SU-DHL-6 (cell line): ENCODE measurements at regions not wholly inside any gene's neighbourhood (a gene's known extent, or its start where the extent isn't known, plus 50 kb on each side); places are given as distances from the start of the nearest gene placed in this dataset.

Experiments
- H2AFZ ChIP-seq: fragments of 200-600 bp; sonication (generic); 2 replicates; pipeline ENCODE4 v1.6.1; 2014; ENCODE audit warnings: low read depth, mild to moderate bottlenecking, moderate library complexity, mixed read lengths, antibody characterized with exemption, low read length; ENCODE audit not compliant: severe bottlenecking
- H3F3A ChIP-seq: fragments of 200-600 bp; shearing (Covaris generic); 2 replicates; pipeline ENCODE4 v1.6.0; 2016; ENCODE audit warnings: antibody characterized with exemption, mild to moderate bottlenecking; ENCODE audit not compliant: insufficient read depth
- H3K27ac ChIP-seq: fragments of 200-600 bp; sonication (generic); 2 replicates; pipeline ENCODE4 v1.5.1; 2016; ENCODE audit warnings: low read depth, mild to moderate bottlenecking, low read length, moderate library complexity, mixed read lengths
- H3K27me3 ChIP-seq: fragments of 200-600 bp; sonication (generic), shearing (Covaris generic); 2 replicates; pipeline ENCODE4 v1.6.0; 2014; ENCODE audit warnings: mild to moderate bottlenecking, low read length
- H3K36me3 ChIP-seq: fragments of 200-600 bp; sonication (generic); 2 replicates; pipeline ENCODE4 v1.6.1; 2014; ENCODE audit warnings: mild to moderate bottlenecking, low read length, mixed read lengths
- H3K4me2 ChIP-seq: fragments of 300-600, 200-600 bp; shearing (Covaris generic), sonication (generic); 2 replicates; pipeline ENCODE4 v1.6.0; 2014; ENCODE audit warnings: low read length, low read depth, mild to moderate bottlenecking; ENCODE audit not compliant: poor library complexity, severe bottlenecking
- H3K4me3 ChIP-seq: fragments of 200-600 bp; sonication (generic); 2 replicates; pipeline ENCODE4 v1.5.1; 2014; ENCODE audit warnings: antibody characterized with exemption, low read length, mild to moderate bottlenecking, mixed read lengths; ENCODE audit not compliant: insufficient read depth, poor library complexity, severe bottlenecking
- H3K79me2 ChIP-seq: fragments of 200-600 bp; sonication (generic); 2 replicates; pipeline ENCODE4 v1.6.1; 2014; ENCODE audit warnings: mild to moderate bottlenecking, low read length, moderate library complexity; ENCODE audit not compliant: insufficient read depth
- H3K9ac ChIP-seq: fragments of 200-600 bp; sonication (generic); 2 replicates; pipeline ENCODE4 v1.7.0; 2014; ENCODE audit warnings: mild to moderate bottlenecking, low read length
- H3K9me2 ChIP-seq: fragments of 200-600 bp; sonication (generic); replicated peaks from 2 replicates; pipeline ENCODE4 v1.6.1; 2014; ENCODE audit warnings: low read length; ENCODE audit not compliant: insufficient read depth
- H3K9me3 ChIP-seq: fragments of 200-600 bp; sonication (generic); 2 replicates; pipeline ENCODE4 v1.6.1; 2014; ENCODE audit warnings: low read length, mixed read lengths; ENCODE audit not compliant: insufficient read depth
- H4K20me1 ChIP-seq: fragments of 200-600 bp; sonication (generic); 2 replicates; pipeline ENCODE4 v1.6.1; 2014; ENCODE audit warnings: low read depth, mild to moderate bottlenecking, antibody characterized with exemption, low read length, moderate library complexity, mixed read lengths
- EZH2phosphoT487 ChIP-seq: fragments of 200-600 bp; sonication (generic), shearing (Covaris generic); conservative IDR thresholded peaks from 2 replicates; pipeline ENCODE4 v1.6.1; 2018; ENCODE audit warnings: mild to moderate bottlenecking, antibody characterized with exemption, low read length, moderate library complexity, mixed read lengths
- TF ChIP-seq, protein P1 (sequence below): fragments of 200-600 bp; sonication (generic); IDR thresholded peaks from one replicate; pipeline ENCODE4 v1.5.1; 2017; ENCODE audit warnings: antibody characterized with exemption, mild to moderate bottlenecking, low read length, moderate library complexity; ENCODE audit not compliant: insufficient read depth, poor library complexity, severe bottlenecking

DNA sequence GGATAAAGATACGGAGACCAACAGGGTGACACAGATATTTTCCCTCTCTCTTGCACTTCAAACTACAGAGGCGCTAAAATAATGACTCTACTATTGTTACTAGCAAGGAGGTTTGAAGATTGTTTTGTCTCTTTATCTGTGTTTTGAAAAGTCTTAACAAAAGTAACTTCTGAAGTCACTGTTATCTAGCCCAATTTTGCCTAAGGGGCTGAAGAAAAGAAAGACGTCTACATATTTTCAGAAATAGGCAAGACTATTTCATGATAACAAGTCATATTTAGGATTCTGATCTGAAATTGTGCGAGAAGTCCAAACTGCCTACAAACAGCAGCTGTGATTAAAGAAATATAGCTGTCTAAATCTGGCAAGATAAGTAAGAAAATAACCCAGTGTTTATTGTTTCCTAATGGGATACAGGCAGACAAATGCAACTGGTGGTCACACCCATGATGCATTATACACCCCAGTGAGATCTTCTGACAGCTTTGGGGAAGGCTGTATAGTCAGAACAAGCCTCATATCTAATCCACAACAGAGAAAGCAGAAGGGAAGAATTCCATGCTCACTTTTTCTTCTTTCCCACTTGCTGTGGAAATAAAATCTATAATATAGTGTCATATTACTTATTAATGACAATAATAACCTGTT, 226.9 kb upstream of the ARID2 start:
- no peak overlapping the region for H3K27ac ChIP-seq
- H3K9ac ChIP-seq = no peak overlapping the region
- no peak overlapping the region for H3K4me2 ChIP-seq
- no peaks in the 10 kb centered on the region for H3K9me3 ChIP-seq
- H3F3A ChIP-seq = no peaks in the 10 kb centered on the region
- no peaks in the 10 kb centered on the region for H4K20me1 ChIP-seq
- no peak overlapping the region for H3K4me3 ChIP-seq
- H2AFZ ChIP-seq = no peak overlapping the region
- TF ChIP-seq, protein P1, sequence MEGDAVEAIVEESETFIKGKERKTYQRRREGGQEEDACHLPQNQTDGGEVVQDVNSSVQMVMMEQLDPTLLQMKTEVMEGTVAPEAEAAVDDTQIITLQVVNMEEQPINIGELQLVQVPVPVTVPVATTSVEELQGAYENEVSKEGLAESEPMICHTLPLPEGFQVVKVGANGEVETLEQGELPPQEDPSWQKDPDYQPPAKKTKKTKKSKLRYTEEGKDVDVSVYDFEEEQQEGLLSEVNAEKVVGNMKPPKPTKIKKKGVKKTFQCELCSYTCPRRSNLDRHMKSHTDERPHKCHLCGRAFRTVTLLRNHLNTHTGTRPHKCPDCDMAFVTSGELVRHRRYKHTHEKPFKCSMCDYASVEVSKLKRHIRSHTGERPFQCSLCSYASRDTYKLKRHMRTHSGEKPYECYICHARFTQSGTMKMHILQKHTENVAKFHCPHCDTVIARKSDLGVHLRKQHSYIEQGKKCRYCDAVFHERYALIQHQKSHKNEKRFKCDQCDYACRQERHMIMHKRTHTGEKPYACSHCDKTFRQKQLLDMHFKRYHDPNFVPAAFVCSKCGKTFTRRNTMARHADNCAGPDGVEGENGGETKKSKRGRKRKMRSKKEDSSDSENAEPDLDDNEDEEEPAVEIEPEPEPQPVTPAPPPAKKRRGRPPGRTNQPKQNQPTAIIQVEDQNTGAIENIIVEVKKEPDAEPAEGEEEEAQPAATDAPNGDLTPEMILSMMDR = no peak
- no peak for TF ChIP-seq EZH2phosphoT487
- H3K36me3 ChIP-seq = no peaks in the 10 kb centered on the region
- H3K27me3 ChIP-seq = no peaks in the 10 kb centered on the region
- H3K79me2 ChIP-seq = no peaks in the 10 kb centered on the region
- H3K9me2 ChIP-seq = no peaks in the 10 kb centered on the region

DNA sequence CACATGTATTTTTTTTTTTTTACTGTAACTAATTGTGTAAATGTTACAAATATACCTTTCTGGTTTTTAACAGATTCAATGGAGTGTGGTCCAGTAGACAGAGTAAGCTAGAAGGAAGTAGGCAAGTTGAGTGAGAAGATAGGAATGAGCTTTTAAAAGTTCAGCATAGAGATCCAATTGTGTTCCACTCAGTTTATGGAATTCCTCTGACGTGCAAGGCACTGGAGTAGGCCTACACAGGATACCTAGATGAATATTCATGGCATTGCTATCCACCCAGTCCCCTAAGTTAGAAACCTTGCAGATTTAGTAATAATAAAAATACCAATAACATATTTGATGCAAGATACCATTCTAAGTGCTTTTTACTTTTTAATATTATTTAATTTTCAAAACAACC, 225.6 kb upstream of the ARID2 start:
- no peak overlapping the region for H2AFZ ChIP-seq
- no peaks in the 10 kb centered on the region for H3K27me3 ChIP-seq
- no peak overlapping the region for H3K27ac ChIP-seq
- no peaks in the 10 kb centered on the region for H3K9me2 ChIP-seq
- H3K9me3 ChIP-seq = no peaks in the 10 kb centered on the region
- H3K36me3 ChIP-seq = no peaks in the 10 kb centered on the region
- TF ChIP-seq, protein P1 = no peak
- no peak for TF ChIP-seq EZH2phosphoT487
- no peak overlapping the region for H3K4me2 ChIP-seq
- no peak overlapping the region for H3K9ac ChIP-seq
- H3F3A ChIP-seq = no peaks in the 10 kb centered on the region
- H3K4me3 ChIP-seq = no peak overlapping the region
- H4K20me1 ChIP-seq = no peaks in the 10 kb centered on the region
- H3K79me2 ChIP-seq = no peaks in the 10 kb centered on the region

DNA sequence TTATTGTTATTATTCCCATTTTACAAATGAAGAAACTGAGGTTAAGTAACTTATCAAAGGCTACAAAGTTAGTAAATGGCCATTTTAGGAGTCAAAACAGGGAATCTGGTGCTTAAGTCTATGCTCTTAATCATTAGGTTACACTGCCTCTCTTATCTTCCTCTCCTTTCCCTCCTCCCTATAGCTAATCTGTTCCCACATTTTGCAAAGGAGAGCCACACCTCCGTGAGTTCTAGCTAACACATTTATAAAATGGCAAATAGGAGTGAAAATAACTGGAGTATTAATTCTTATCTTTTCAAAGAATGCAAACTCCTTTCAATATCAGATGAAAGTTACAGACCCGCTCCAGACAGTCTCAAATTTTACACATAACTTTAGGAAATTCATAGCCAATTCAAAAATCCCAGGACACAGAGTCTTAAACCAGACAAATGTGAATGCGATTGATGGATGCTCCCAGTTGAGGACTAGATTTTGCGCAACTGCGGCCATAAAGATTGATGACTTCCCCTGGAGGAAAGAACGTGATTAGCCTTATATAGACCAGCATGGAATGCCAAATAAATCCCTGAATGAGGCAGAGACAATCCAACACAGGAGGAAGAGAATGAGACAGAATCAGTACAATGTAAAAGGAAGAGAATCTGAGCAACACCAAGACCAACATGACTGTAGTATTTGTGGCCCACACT, 225.0 kb upstream of the ARID2 start:
- Histone ChIP-seq H3F3A (no peaks in the 10 kb centered on the region), H4K20me1 (no peaks in the 10 kb centered on the region), H3K27me3 (no peaks in the 10 kb centered on the region), H2AFZ (no peak overlapping the region), H3K4me2 (no peak overlapping the region), H3K36me3 (no peaks in the 10 kb centered on the region), H3K9me2 (no peaks in the 10 kb centered on the region), H3K79me2 (no peaks in the 10 kb centered on the region), H3K9ac (no peak overlapping the region), H3K4me3 (no peak overlapping the region), H3K27ac (no peak overlapping the region), H3K9me3 (no peaks in the 10 kb centered on the region)
- no peak for TF ChIP-seq EZH2phosphoT487
- TF ChIP-seq, protein P1 = no peak
